D341Med (cell line): ENCODE measurements at regions not wholly inside any gene's neighbourhood (a gene's known extent, or its start where the extent isn't known, plus 50 kb on each side); places are given as distances from the start of the nearest gene placed in this dataset.

ENCODE experiments used
- DNase-seq: peaks from one replicate; pipeline ENCODE4 v3.0.0; 2012; ENCODE audit warnings: low spot score

- DNase-seq = no peak
These were observed 136.5 kb upstream of the NKX1-1 start for GRCh38 chr4:1542516-1543320.

GRCh38 chr4:1542226-1542490 lies 135.9 kb upstream of the NKX1-1 start:
- DNase-seq = no peak

- no peak for DNase-seq
These were observed 135.4 kb upstream of the NKX1-1 start for GRCh38 chr4:1541449-1542225.

GRCh38 chr4:1540601-1541375 lies 134.5 kb upstream of the NKX1-1 start:
- DNase-seq = no peak

GRCh38 chr4:1539859-1540600 lies 133.8 kb upstream of the NKX1-1 start:
- DNase-seq = no peak

DNA sequence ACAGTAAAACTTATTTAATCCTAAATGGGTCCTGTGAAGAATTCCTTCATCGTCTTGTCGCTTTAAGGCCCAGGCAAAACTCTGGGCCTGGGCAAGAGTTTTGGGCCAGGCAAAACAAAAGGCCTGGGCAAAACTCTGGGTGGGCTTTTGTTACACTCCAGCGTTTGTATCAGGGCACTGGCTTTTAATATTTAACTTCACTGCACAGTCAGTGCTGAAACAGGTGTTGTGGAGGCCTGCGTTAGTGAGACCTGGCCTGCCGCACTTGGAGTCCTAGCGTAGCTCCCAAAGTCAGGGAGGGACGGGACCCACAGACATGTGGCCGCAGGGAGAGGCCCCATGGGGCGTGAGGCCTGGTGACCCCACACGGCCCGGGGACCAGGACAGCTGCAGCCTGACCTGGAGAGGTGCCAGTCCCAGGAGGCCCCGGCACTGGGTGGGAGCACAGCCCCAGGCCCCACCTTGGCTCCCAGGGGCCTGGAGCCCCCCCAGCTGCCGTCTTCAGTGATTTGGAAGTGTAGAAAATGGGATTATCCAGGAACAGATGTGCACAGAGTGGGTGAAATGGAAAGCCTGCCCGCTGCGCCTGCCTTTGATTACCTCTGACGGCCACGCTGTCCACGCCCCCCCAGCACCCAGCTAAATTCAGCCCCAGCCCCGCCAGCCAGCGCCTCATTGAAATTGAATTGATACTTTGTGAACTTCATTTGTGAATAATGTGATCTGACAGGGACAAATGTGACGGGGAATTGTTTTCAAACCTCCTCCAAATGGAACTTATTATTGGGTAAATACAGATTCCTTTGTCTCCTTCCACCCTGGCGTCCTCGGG lies 132.9 kb upstream of the NKX1-1 start:
- no peak for DNase-seq

DNA sequence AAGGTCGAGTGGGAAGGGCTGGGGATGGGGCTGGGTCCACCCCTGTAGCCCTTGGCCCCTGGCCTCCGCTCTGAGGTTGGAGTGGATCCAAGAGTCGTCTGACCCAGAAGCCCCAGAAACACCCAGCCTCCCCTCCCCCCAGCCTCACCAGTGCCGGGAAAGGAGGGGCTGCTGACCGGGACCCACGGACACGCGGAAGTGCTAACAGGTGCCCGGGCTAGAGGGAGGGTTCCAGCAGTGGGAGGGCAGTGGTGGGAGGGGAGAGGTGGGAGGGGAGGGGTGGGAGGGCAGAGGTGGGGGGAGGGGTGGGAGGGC lies 131.8 kb upstream of the NKX1-1 start:
- DNase-seq = no peak

- no peak for DNase-seq
These were observed 131.3 kb upstream of the NKX1-1 start for GRCh38 chr4:1537410-1538095.

DNA sequence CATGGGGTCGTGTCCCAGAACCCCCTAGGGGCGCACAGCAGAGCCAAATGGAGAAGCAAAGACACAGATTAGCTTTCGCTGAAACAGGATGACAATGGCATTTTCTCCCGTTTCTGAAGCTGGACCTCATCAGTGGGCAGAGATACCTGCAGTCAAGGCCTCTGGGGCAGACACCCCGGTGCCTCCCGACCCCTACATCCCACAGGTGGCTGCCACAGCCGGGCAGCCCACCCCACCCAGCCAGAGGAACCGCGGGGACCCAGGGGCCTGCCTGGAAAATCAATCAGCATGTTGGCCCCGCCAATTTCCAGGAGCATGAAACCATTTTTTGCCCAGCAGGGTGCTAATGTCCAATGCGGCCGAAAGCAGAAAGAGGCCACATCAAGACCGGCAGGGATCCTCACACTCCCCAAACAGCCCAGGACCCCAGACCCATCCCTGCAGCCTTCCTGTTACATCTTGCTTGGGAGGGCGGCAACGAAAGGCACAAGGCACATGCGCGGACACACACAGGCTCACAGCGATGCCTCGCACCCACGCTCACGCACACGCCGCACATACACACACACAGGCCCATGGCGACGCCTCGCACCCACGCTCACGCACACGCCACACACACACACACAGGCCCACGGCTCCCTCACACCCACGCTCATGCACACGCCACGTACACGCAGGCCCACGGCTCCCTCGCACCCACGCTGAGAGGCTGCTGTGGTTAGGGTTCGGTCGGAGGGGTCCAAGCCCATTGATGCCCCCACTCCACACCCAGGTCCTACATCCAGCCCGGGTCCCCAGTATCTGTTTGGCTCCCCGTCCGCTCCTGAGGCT lies 130.6 kb upstream of the NKX1-1 start:
- DNase-seq = no peak

- no peak for DNase-seq
These were observed 129.8 kb upstream of the NKX1-1 start for GRCh38 chr4:1535926-1536578.

- no peak for DNase-seq
These were observed 128.8 kb upstream of the NKX1-1 start for GRCh38 chr4:1534876-1535526.

DNA sequence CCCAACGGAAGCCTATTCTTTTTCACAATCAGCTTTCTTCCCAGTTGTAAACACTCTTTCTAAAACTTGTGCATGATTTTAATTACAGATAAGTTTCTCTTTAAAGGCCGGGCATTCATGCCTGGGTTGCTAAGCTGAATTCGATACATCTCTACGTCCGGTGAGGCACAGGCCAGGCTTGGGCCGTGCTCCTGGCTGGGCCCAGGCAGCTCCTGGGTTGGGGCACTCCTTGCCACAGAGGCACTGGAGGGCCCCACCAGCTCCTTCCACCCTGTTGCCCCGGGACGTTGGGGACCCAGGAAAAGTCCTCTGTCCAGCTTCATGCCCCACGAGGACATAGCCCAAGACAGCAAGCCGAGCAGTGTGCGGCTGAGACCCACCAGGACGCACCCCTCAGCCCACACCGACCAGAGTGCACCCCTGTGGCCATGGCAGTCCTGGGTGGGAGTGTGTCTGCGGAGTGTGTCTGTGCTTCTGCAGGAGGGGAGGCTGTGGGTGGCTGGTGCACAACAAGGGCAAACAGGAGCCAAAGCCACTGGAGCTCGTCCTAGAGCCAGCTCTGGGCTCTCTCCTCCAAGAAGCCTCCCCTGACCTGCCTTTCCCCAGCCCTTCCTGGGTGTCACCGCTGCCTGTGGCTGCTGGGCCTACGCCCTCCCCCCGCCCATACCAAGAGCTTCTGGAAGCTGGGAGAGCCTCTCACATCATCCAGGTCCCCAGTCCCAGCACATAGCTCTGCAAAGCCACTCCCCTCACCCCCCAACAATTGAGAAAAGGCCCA lies 128.0 kb upstream of the NKX1-1 start:
- DNase-seq = no peak

DNA sequence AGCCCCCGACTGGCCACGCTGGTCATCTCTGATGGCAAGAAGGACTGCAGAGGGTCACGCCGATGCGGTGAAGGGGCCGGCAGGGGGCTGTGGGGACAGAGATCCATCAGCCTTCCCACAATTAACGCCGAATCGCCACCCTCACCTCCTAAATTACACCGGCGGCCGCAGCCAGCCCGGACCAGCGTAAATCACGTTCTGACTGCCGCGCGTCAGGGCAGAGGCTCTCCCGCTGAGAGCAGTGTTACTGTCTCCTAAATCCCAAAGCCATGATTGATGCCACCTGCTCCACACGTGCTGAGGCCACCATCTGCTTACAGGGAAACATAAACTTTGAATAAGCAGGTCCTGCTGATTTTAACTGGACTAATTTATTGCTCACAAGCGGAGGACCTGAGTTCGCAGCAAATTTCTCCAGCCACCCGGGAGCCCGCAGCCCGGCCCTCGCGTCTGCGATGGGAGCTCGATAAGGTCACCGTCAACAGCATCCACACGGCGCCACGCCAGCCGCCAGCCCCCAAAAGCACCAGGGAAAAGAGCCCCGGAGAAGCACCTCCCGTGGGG lies 127.3 kb upstream of the NKX1-1 start:
- DNase-seq = no peak

GRCh38 chr4:1532549-1533395 lies 126.5 kb upstream of the NKX1-1 start:
- no peak for DNase-seq

DNA sequence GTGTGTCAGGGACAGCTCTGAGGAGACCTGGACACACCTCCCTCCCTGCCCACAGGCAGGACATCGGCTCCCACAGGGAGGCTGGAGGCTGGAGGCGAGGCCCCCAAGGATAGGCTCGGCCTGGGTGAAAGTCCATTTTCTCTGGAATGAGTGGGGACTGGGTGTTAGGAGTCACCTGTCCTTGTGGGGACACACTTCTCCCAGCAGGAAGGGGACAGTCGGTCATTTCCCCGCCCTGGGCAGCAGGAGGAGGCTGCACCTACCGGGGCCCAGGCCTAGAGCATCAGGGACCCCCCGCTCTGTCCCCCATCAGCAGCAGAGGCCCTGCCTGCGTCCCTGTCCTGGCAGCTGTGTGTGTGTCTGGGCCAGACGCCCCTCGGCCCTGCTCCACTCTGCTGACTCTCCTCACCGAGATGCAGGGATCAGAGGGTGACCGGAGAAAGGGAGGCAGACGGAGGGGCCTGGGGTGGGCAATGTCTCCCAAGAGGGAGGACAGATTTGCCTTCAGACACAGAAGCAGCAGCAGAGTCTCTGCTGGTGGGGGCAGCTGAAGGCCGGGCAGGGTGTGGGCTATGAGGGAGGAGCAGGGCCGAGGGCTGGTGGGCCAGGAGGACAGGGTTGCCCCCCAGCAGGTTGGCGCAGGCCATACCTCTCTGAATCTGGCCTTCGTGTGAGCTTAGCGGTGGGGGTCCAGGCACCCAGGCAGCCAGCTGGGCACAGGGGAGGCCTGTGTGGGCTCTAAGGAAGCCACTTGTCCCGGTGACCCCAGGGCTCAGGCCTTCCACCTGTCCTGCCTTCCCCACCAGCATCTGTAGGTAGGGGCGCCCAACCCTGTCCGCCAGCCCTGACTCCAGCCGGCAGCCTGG lies 125.7 kb upstream of the NKX1-1 start:
- DNase-seq = no peak

DNA sequence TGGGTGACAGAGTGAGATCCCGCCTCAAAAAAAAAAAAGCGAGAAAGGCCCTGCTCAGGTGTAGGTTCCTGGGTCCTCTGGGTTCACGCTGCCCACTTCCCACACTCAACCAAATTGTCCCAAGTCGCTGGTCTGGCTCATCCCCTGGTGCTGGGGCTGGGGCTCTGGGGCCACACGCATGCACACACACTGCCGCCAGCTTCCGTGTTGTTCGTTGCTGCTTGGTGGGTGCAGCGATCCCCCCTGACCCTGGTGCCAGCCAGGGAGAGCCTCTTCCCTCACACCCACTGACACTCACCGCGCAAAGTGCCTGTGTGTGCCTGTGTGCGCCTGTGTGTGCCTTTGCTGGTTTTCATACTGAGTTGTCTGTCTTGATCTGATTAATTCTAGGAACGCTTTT lies 124.1 kb upstream of the NKX1-1 start:
- DNase-seq = no peak
